Left hindlimb (tissue), 1 donor: ENCODE measurements at regions not wholly inside any gene's neighbourhood (a gene's known extent, or its start where the extent isn't known, plus 50 kb on each side); places are given as distances from the start of the nearest gene placed in this dataset.

Experiments used
- DNase-seq: peaks from one replicate; pipeline ENCODE4 v3.0.0-alpha.2; 2018

DNA sequence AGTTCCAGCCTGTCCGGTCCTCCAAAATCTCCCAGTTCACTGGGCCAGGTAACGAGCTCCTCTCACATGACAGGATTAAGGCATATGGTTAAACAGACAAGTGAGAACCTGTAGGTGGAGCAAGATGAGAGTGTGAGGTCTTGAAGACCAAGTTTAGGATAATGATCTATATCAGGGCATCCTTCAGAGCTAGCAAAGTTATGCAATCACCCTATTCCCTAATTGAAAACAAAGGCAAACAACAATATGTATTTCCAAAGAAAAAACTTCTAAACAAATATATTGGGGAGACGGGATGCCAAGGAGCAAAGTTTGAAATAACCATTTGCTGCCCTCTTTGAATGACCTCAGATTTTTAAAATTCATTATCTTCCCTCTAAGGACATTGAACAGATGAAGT is 571.2 kb downstream of the BCL11B start:
- no peak for DNase-seq

- DNase-seq = no peak
These were observed 570.6 kb downstream of the BCL11B start for GRCh38 chr14:98701377-98701776.

DNA sequence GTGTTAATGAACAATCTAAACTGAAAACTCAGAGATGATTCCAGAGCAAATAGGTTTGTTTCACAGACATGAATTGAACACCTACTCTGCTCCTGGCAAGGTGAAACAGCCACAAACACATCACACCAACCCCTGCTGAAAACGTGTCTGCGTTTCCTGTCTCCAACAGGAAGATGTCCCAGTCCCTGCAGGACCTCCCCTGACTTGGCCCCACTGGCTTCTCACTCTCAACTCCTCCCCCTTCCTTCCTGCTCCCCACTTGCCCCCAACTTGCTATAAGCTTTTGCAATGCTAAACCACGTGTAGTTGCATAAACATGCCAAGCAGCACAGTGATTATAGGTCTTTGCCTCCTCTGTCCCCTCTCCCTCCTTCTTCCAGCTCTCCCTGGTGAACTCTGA is 567.6 kb downstream of the BCL11B start:
- no peak for DNase-seq

DNA sequence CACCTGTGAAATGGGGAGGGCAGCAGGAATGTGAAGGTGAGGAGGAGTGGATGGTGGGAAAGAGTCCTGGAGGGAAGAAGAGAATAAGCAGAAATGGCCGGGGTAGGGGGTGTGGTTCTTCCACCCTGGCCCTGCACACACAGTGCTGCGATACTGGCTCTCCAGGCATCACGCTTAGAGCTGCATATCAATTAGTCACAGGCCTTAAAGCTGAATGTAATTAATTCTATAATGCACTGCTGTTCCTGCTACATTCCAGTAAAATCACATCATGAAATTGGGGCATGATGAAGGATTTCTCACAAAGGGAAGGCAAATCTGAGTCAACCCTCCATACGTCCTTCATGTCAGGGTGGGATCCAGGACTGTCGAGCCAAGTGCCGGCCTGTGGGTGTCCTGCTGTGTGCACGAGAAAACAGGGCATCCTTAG is 566.1 kb downstream of the BCL11B start:
- DNase-seq = no peak

DNA sequence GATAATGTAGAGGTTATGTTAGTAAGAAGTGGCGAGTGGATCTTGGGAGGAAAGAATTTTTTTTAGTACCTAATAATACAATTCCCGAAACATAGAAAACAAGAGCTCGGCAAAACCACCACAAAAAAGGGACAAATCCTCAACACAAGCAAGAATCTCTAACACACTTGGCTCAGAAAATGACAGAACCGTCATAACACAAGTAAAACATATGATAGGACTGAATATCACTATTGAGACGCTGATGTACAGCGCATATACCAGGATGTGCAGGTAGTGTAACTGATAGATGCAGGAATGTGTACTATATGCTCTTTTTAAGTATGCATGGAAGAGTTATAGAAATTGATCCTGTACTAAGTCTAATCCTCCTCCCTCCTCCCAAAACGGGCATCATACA is 564.5 kb downstream of the BCL11B start:
- no peak for DNase-seq

DNA sequence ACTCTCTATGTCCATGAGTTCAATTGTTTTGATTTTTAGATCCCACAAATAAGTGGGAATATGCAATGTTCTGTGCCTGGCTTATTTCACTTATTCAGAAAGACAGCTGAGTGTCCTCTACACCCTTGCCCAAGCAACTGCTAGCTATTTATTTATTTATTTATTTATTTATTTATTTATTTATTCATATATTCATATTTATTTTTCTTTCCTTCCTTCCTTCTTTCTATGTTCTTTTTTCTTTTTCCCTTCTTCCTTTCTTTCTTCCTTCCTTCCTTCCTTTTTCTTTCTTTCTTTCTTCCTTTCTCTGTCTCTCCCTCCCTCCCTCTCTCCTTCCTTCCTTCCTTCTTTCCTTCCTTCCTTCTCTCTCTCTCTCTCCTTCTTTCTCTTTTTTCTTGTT is 563.4 kb downstream of the BCL11B start:
- DNase-seq = no peak

- DNase-seq = no peak
These were observed 560.5 kb downstream of the BCL11B start for GRCh38 chr14:98711453-98711852.

DNA sequence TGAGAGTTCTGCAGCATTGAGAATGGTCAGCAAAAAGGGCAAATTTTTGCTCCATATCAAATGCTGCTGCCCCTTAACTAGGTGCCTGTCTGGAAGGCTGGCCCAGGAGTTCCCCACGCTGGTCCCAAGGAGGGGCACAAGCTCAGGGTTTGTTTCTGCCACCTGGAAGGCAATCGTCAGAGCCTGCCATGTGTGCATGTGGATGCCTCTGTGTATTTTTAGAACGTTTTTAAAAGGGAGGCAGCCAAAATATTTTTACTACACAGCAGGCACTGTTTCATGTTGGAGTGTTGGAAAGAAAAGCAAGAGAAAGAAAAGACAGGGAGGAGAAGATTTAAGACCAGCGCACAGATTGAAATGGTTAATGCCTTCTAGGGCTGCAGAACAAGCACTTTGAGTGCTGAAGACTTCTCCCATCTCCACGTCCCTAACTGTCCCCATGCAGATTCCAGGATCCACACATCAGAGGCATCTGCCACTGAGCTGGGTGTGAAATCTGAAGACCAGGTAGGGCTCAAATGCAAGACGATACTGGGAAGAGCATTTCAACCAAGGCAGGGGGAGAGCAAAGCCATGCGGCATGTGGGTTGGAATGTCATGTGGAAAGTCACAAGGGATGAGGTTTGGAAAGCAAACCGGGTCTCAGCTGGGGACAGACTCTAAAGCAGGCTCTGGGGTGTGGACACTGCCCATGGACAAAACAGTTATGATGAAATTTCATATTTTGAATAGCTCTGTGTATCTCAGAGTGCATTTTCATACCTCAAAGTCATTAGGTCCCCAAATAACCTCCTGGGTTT is 557.2 kb downstream of the BCL11B start:
- DNase-seq = no peak

GRCh38 chr14:98716133-98716532 is 555.9 kb downstream of the BCL11B start:
- no peak for DNase-seq

GRCh38 chr14:98721061-98721460 is 550.9 kb downstream of the BCL11B start:
- DNase-seq = no peak

- DNase-seq = no peak
These were observed 547.3 kb downstream of the BCL11B start for GRCh38 chr14:98724734-98725133.

GRCh38 chr14:98725191-98725590 is 546.8 kb downstream of the BCL11B start:
- DNase-seq = no peak

DNA sequence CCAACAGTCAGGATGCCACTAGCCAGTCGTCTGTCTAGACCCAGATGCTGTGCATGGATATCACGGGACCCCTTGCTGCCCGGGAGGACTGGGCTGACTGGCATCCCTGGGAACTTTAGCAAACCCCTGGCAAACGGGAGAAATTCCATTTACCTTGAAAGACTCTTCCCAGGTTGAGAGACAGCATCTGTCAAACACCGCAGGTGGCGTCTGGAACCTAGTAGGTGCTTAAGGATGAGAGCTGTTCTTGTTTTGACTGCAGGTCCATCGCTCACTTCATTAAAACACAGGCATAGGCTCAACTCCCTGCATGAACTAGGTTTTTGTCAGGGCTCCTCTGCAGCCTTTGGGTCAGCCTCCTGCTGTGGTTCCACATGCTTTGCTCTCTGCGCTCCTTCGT is 546.3 kb downstream of the BCL11B start:
- no peak for DNase-seq

GRCh38 chr14:98726585-98727405 is 545.2 kb downstream of the BCL11B start:
- no peak for DNase-seq

DNA sequence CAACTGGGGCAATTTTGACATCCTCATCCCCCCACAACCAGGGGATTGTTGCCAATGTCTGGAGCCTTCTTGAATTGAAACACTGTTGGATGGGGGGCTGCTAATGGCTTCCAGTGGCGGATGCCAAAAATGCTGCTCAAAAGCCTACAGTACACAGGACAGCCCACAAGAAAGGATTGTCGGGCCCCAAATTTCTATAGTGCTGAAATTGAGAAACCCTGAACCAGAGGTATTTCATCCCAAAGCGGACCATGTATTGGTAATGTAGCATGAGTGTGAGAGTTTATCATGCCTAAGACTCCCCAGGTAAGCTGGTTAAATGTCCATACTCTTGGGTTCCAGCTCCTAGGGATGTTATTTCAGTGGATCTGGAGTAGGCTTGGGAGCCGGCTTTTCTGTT is 544.0 kb downstream of the BCL11B start:
- no peak for DNase-seq

- no peak for DNase-seq
These were observed 543.2 kb downstream of the BCL11B start for GRCh38 chr14:98728836-98729235.

- no peak for DNase-seq
These were observed 540.7 kb downstream of the BCL11B start for GRCh38 chr14:98731286-98731685.

GRCh38 chr14:98731701-98732100 is 540.3 kb downstream of the BCL11B start:
- no peak for DNase-seq

DNA sequence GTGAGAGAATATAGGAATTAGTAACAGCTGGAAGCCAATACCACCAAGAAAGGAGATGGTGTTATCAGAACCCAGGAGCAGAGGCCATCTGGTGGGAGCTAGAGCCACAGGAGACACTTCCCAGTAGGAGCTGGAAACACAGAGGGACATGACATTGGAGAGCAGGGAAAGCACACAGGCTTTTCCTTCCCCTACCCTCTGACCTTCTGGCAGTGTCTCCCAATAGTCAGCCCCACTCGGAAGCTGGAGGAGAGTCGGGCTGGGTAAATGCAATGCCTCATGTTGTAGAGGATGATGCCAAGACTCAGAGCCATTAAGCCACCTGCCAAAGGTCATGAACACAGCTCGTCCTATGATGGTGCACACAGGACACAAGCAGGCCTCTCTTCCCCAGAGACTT is 538.5 kb downstream of the BCL11B start:
- no peak for DNase-seq

DNA sequence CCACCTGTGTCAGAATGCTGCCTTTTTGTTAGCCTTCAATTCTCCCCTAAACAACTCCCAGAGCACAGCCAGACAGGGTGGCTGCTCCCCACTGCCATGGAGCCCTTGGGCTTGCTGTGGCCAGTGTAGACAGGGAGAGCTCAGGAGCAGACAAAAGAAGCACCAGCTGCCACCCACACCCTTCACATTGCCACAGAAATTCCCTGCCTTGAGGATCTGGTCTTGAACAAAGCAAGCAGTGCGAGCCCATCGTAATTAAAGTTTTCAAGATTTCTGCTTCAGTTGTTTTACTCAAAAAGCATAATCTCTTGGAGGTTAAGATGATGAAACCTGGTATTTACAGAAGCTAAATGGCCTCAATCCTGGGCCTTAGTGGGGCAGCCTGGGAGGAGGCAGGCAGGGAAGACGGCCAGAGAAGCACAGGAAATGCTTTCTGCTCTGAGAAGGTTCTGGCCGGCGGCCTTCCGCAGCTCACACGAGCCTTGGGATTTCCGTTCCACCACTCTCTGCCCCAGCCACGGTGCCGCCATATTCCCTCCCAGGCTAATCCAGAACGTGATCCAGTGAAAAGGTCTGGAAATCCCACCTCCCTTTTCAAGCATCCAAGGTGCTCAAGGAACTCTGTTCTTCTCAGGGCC is 535.2 kb downstream of the BCL11B start:
- DNase-seq = no peak

- no peak for DNase-seq
These were observed 530.5 kb downstream of the BCL11B start for GRCh38 chr14:98741523-98741922.

- no peak for DNase-seq
These were observed 530.0 kb downstream of the BCL11B start for GRCh38 chr14:98742001-98742400.

- DNase-seq = no peak
These were observed 528.5 kb downstream of the BCL11B start for GRCh38 chr14:98743536-98743935.

GRCh38 chr14:98748966-98749365 is 523.0 kb downstream of the BCL11B start:
- no peak for DNase-seq
